Gastrocnemius medialis (tissue), 4 donors: ENCODE measurements at regions not wholly inside any gene's neighbourhood (a gene's known extent, or its start where the extent isn't known, plus 50 kb on each side); places are given as distances from the start of the nearest gene placed in this dataset.
"Not testable (repeated sequence)": the region's sequence is repeated elsewhere in the genome, so short reads cannot be mapped to it uniquely, and the experiment has no call there.

Source experiments
- ATAC-seq, 2 donors: fragments of 150-250 bp; one replicate each; pipeline ENCODE4 v1.9.1; 2016
- DNase-seq, 2 donors: peaks; one replicate each; pipeline ENCODE4 v3.0.0-alpha.2; 2019
- H3K27ac ChIP-seq, 4 donors: fragments of 200-600 bp; sonication (generic); 1 replicate in 1 of 4; 2 replicates in 3 of 4; pipeline ENCODE4 v1.5.1; 2016 to 2018; ENCODE audit warnings: mild to moderate bottlenecking in 2 of 4, moderate library complexity in 1 of 4
- H3K27me3 ChIP-seq, 3 donors: fragments of 200-600 bp; sonication (generic) in 2 of 3; 1 replicate in 1 of 3; 2 replicates in 2 of 3; pipeline versions ENCODE4 v1.5.1 to v1.6.0; 2016 to 2019; ENCODE audit warnings: mild to moderate bottlenecking in 1 of 3, moderate library complexity in 1 of 3
- H3K36me3 ChIP-seq, 2 donors: fragments of 200-600 bp; sonication (generic) in 1 of 2; one replicate each; pipeline ENCODE4 v1.5.1; 2017 to 2018
- H3K4me1 ChIP-seq, 2 donors: fragments of 200-600 bp; sonication (generic) in 1 of 2; one replicate each; pipeline ENCODE4 v1.5.1; 2016 to 2017; ENCODE audit warnings: mild to moderate bottlenecking in 2 of 2
- H3K4me3 ChIP-seq, 4 donors: fragments of 200-600 bp; sonication (generic) in 3 of 4; 1 replicate in 1 of 4; 2 replicates in 3 of 4; pipeline ENCODE4 v1.5.1; 2016 to 2019; ENCODE audit warnings: mild to moderate bottlenecking in 2 of 4
- H3K9me3 ChIP-seq, 3 donors: fragments of 200-600 bp; sonication (generic) in 2 of 3; 1 replicate in 1 of 3; 2 replicates in 2 of 3; pipeline ENCODE4 v1.5.1; 2016 to 2019
- POLR2A ChIP-seq, 2 donors: fragments of 450-650 bp; IDR thresholded peaks; one replicate each; pipeline ENCODE4 v1.6.1; 2017; ENCODE audit warnings: antibody characterized with exemption in 2 of 2, mild to moderate bottlenecking in 2 of 2, moderate library complexity in 2 of 2
- in situ Hi-C, 4 donors: fragments of 200-750 bp; cut with MboI; loops; one replicate each; pipeline versions ENCODE4 v1.15.0 to v1.8.0; 2017; ENCODE audit warnings: low sequenced_read_pairs in 4 of 4
- intact Hi-C: fragments of 100-400 bp; cut with DNase I; formaldehyde crosslinking; loops from one replicate; pipeline ENCODE4 v1.15.1; 2023; ENCODE audit warnings: low total_unique reads
- TF ChIP-seq, protein P1 (sequence below), 5 experiments: fragments of 450-650 bp in 3 of 5; fragments of 200-600 bp in 2 of 5; sonication (generic) in 2 of 5; IDR thresholded peaks in 4 of 5; conservative IDR thresholded peaks in 1 of 5; 1 replicate in 4 of 5; 2 replicates in 1 of 5; pipeline ENCODE4 v1.5.1; 2016 to 2019; ENCODE audit warnings: antibody characterized with exemption in 5 of 5, mild to moderate bottlenecking in 3 of 5, moderate library complexity in 3 of 5

DNA sequence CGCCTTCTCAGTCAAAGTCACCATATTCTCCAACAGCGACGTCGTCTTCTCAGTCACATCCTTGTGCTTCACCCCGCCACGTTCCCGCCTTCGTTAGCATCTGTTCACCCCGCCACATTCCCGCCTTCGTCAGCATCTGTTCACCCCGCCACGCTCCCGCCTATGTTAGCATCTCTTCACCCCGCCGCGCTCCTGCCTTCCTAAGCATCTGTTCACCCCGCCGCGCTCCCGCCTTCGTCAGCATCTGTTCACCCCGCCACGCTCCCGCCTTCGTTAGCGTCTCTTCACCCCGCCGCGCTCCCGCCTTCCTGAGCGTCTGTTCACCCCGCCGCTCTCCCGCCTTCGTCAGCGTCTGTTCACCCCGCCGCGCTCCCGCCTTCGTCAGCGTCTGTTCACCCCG is 816.4 kb upstream of the TPTE start:
- H3K36me3 ChIP-seq, H3K27ac ChIP-seq, H3K4me1 ChIP-seq, ATAC-seq, H3K4me3 ChIP-seq, intact Hi-C loops, DNase-seq, H3K9me3 ChIP-seq, in situ Hi-C loops, H3K27me3 ChIP-seq: not testable (repeated sequence)

DNA sequence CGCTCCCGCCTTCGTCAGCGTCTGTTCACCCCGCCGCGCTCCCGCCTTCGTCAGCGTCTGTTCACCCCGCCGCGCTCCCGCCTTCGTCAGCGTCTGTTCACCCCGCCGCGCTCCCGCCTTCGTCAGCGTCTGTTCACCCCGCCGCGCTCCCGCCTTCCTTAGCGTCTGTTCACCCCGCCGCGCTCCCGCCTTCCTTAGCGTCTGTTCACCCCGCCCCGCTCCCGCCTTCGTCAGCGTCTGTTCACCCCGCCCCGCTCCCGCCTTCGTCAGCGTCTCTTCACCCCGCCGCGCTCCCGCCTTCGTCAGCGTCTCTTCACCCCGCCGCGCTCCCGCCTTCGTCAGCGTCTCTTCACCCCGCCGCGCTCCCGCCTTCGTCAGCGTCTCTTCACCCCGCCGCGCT is 815.9 kb upstream of the TPTE start:
- ATAC-seq, H3K9me3 ChIP-seq, H3K36me3 ChIP-seq, H3K4me1 ChIP-seq, intact Hi-C loops, H3K27ac ChIP-seq, in situ Hi-C loops, H3K4me3 ChIP-seq, DNase-seq, H3K27me3 ChIP-seq: not testable (repeated sequence)

DNA sequence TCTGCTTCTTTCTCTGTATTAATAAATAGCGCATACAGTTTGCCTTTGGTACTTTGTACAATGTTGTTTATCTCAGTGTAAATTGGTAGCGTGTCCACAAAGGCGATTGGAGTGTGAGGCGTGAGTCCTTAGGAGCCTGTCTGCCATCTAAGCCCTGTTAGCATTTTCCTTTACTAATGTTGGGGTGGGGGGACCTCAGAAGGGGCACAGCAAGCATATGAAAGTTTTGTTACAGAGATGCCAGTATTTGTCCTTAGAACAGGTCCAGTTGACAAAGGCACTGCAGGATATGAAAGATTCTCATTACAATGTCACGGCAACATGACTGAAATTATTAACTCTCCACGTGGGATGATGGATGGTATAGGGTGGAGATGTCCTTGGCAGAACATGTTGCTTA is 796.8 kb upstream of the TPTE start:
- H3K27me3 ChIP-seq, in situ Hi-C loops, H3K4me1 ChIP-seq, H3K4me3 ChIP-seq, H3K9me3 ChIP-seq, H3K27ac ChIP-seq, intact Hi-C loops, H3K36me3 ChIP-seq, DNase-seq, ATAC-seq: not testable (repeated sequence)

DNA sequence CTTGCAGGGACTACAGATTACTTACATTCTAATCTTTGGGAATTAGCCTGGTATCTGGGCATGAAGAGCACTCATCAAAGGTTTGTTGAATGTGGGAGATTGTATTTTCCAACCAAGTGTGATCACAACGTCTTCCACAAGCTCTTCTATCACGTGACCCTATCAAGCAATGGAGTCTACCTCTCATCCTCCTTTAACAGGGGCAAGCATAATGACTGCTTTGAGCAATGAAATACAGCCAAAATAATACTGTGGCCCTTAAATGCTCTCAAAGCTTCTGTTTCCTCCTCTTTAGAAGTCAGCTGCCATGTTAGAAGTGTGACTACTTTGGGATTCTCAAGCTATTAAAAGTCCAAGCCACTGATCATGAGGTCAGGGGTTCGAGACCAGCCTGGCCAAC is 794.2 kb upstream of the TPTE start:
- H3K4me1 ChIP-seq, H3K27ac ChIP-seq, ATAC-seq, DNase-seq, in situ Hi-C loops, H3K9me3 ChIP-seq, H3K36me3 ChIP-seq, intact Hi-C loops, H3K4me3 ChIP-seq, H3K27me3 ChIP-seq: not testable (repeated sequence)

DNA sequence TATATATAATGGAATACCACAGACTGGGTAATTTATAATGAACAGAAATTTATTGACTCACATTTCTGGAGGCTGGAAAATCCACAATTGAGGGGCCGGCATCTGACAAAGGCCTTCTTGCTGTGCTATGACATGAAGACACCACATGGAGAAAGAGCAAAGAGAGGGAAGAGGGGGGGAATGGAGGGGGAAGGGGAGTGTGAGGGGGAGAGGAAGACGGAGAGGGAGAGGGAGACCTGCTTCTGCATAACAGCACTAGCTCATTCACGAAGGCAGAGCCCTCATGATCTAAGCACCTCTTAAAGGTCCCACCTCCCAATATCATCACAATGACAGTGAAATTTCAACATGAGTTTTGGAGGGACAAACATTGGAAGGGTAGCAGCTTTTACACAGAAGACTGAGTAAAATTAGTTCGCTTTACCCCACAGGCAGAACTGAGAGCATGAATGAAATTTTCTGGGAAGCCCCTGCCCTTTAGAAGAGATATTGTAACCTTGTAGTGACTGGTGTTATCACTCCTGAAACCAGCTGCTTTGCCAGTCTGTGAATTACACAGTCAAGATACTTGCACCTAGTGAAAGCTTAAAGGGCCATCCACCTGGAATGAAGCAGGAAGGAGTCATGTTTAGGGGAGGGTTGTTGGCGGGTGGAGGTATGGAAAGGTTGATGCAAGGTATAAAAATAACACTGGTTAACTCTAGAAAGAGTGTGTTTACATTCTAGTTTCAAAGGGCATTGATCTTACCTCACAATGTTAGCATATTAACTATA is 793.0 kb upstream of the TPTE start:
- H3K9me3 ChIP-seq, DNase-seq, H3K36me3 ChIP-seq, H3K27ac ChIP-seq, H3K4me3 ChIP-seq, ATAC-seq, H3K27me3 ChIP-seq, in situ Hi-C loops, intact Hi-C loops, H3K4me1 ChIP-seq: not testable (repeated sequence)

DNA sequence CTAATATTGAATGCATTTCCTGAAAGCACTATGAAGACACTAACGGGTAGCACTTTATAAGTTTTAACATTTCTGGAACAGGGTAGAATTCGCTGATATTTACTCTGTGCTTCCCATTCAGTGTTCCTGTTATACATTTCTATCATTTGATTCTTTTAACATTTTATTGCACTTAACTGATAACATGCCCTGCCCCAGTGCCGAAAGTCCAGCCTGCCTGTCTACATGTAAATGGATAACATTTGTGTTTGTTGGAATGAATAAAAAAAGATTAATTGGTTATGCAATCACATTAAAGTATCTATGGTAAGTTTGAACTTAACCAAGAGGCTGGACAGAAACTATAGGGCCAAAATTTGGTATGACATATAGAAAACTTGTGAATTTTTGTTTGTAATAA is 790.5 kb upstream of the TPTE start:
- in situ Hi-C loops, result no loop called here

DNA sequence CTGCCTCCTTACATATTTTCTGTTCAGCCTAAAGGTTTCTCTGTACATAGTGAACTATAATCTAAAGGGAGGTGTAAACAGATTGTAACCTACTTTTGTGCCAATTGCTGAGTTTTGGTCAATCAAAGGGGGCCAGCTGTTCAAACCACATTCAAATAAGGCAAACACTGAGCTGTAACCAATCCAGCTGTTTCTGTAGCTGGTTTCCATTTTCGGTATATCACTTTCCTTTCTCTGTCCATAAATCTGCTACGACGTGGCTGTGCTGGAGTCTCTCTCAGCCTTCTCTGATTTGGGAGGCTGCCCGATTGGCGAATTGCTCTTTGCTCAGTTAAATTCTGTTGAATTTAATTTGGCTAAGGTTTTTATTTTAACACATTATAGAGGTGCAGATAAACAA is 790.1 kb upstream of the TPTE start:
- DNase-seq, H3K27ac ChIP-seq, H3K4me1 ChIP-seq, H3K9me3 ChIP-seq, H3K36me3 ChIP-seq, ATAC-seq, H3K27me3 ChIP-seq, in situ Hi-C loops, intact Hi-C loops, H3K4me3 ChIP-seq: not testable (repeated sequence)

More for the DNA sequence above, 790.5 kb upstream of the TPTE start:
- Histone ChIP-seq H3K27me3 (no peaks in the 10 kb centered on the region), H3K4me3 (no peak overlapping the region), H3K4me1 (no peaks in the 10 kb centered on the region), H3K27ac (no peak overlapping the region), H3K9me3 (no peaks in the 10 kb centered on the region), H3K36me3 (no peaks in the 10 kb centered on the region)
- ATAC-seq (no peak), DNase-seq (no peak)
- intact Hi-C loops, result no loop called here
- TF ChIP-seq, protein P1, sequence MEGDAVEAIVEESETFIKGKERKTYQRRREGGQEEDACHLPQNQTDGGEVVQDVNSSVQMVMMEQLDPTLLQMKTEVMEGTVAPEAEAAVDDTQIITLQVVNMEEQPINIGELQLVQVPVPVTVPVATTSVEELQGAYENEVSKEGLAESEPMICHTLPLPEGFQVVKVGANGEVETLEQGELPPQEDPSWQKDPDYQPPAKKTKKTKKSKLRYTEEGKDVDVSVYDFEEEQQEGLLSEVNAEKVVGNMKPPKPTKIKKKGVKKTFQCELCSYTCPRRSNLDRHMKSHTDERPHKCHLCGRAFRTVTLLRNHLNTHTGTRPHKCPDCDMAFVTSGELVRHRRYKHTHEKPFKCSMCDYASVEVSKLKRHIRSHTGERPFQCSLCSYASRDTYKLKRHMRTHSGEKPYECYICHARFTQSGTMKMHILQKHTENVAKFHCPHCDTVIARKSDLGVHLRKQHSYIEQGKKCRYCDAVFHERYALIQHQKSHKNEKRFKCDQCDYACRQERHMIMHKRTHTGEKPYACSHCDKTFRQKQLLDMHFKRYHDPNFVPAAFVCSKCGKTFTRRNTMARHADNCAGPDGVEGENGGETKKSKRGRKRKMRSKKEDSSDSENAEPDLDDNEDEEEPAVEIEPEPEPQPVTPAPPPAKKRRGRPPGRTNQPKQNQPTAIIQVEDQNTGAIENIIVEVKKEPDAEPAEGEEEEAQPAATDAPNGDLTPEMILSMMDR (IDR thresholded peaks at IDR 0.05 in 4 of 5, conservative IDR thresholded peaks at IDR 0.05 in 1 of 5), result no peak
- TF ChIP-seq POLR2A (IDR thresholded peaks at IDR 0.05), result no peak

DNA sequence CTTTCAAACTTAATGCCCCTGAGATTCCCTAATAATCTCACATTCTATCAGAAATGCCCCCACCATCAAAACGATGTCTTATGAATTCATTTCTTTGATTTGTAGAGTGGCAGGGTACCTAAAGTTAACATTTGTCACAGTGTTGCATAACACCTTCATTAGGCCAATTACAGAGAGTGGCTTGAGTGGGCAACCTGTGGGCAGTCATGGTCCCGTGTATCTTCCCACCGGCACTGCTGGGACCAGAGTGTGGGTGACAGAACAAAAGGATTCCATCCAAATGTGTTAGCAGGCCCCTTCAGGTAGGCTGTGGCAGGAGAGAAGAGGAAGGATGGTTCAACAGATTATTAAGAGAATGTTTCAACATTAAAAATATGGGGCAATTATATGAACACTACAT is 788.8 kb upstream of the TPTE start:
- H3K36me3 ChIP-seq, H3K27ac ChIP-seq, H3K9me3 ChIP-seq, H3K4me3 ChIP-seq, ATAC-seq, DNase-seq, H3K27me3 ChIP-seq, H3K4me1 ChIP-seq, in situ Hi-C loops, intact Hi-C loops: not testable (repeated sequence)

DNA sequence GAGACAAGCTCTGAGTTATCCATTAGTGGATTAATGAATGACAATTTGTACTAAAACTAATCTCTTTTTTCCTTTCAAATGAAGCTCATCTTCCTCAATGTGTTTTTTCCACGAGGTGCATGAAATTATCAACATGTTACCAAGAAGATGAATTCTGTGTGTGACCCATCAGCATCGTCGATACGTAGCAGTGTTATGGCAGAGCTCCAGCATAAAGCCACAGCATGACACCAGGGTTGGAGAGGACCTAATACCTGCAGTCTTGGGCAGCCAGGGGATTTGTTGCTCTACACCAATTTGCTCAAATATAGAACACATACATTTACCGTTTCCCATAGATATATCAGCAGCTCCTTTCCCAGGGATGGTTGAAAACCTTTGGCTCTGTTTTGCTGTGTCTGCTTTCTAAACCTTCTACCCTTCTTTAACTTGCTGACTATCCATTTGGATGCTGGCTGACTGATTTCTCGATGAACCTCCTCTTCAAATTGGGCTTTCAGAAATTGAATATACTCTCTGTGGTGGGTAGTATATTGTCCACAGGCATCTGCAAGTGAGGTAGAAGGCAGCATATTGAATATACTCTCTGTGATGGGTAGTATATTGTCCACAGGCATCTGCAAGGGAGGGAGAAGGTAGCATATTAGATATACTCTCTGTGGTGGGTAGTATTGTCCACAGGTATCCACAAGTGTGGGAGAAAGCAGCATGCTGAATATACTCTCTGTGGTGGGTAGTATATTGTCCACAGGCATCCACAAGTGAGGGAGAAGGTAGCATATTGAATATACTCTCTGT is 787.4 kb upstream of the TPTE start:
- H3K4me3 ChIP-seq, ATAC-seq, in situ Hi-C loops, DNase-seq, H3K9me3 ChIP-seq, intact Hi-C loops, H3K4me1 ChIP-seq, H3K27me3 ChIP-seq, H3K27ac ChIP-seq, H3K36me3 ChIP-seq: not testable (repeated sequence)
